ENCODE measurements at regions not wholly inside any gene's neighbourhood (a gene's known extent, or its start where the extent isn't known, plus 50 kb on each side); places are given as distances from the start of the nearest gene placed in this dataset.

GRCh38 chr10:33553748-33554571 lies 219.5 kb upstream of the NRP1 start:
- TF ChIP-seq, protein P1, sequence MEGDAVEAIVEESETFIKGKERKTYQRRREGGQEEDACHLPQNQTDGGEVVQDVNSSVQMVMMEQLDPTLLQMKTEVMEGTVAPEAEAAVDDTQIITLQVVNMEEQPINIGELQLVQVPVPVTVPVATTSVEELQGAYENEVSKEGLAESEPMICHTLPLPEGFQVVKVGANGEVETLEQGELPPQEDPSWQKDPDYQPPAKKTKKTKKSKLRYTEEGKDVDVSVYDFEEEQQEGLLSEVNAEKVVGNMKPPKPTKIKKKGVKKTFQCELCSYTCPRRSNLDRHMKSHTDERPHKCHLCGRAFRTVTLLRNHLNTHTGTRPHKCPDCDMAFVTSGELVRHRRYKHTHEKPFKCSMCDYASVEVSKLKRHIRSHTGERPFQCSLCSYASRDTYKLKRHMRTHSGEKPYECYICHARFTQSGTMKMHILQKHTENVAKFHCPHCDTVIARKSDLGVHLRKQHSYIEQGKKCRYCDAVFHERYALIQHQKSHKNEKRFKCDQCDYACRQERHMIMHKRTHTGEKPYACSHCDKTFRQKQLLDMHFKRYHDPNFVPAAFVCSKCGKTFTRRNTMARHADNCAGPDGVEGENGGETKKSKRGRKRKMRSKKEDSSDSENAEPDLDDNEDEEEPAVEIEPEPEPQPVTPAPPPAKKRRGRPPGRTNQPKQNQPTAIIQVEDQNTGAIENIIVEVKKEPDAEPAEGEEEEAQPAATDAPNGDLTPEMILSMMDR (IDR thresholded peaks at IDR 0.05; ENCODE audit: control insufficient read depth, insufficient read depth, low read depth, low read length, missing control alignments), result no peak

GRCh38 chr10:33552290-33552689 lies 217.8 kb upstream of the NRP1 start:
- no peak for DNase-seq (ENCODE audit: low read depth)
- no peak overlapping the region for H3K4me3 ChIP-seq (ENCODE audit: control insufficient read depth, low read depth, low read length)
- TF ChIP-seq, protein P1 (IDR thresholded peaks at IDR 0.05; ENCODE audit: control insufficient read depth, insufficient read depth, low read depth, low read length, missing control alignments), result no peak

More at GRCh38 chr10:33553748-33554571, 219.5 kb upstream of the NRP1 start:
- no peak overlapping the region for H3K4me3 ChIP-seq (ENCODE audit: control insufficient read depth, low read depth, low read length)
- DNase-seq (ENCODE audit: low read depth), result no peak

DNA sequence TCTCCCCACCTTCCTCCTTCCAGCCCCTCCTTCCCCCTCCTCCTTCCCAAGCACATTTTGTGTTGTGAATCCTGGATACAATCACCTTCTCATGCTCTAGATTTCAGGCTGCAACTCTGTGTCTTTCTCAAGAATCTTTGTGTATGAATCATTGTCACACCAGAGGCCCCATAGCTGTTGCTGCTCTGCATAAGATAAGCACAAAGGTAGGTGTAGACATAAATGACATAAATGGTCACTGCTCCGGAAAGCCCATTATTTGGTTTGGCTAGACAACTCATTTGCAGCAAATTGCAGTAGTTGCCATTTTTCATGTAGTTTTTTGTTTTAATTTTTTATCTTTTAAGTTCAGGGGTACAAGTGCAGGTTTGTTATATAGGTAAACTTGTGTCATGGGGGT lies 216.3 kb upstream of the NRP1 start:
- DNase-seq (ENCODE audit: low read depth), result no peak
- TF ChIP-seq, protein P1 (IDR thresholded peaks at IDR 0.05; ENCODE audit: control insufficient read depth, insufficient read depth, low read depth, low read length, missing control alignments), result no peak
- no peak overlapping the region for H3K4me3 ChIP-seq (ENCODE audit: control insufficient read depth, low read depth, low read length)

DNA sequence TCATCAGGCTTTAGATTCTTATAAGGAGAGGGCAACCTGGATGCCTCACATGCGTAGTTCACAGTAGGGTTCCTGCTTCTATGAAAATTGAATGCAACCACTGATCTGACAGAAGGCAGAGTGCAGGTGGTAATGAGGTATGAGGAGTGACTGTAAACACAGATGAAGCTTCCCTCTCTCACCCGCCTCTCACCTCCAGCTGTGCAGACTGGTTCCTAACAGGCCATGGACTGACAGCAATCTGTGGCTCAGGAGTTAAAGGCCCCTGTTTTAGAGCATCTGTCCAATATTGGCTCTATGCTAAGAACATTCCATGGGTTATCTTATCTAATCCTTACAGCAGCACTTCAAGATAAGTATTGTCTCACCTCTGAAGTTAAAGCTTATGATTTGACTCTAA lies 213.5 kb upstream of the NRP1 start:
- TF ChIP-seq, protein P1 (IDR thresholded peaks at IDR 0.05; ENCODE audit: control insufficient read depth, insufficient read depth, low read depth, low read length, missing control alignments), result no peak
- no peak for DNase-seq (ENCODE audit: low read depth)
- H3K4me3 ChIP-seq (ENCODE audit: control insufficient read depth, low read depth, low read length), result no peak overlapping the region

DNA sequence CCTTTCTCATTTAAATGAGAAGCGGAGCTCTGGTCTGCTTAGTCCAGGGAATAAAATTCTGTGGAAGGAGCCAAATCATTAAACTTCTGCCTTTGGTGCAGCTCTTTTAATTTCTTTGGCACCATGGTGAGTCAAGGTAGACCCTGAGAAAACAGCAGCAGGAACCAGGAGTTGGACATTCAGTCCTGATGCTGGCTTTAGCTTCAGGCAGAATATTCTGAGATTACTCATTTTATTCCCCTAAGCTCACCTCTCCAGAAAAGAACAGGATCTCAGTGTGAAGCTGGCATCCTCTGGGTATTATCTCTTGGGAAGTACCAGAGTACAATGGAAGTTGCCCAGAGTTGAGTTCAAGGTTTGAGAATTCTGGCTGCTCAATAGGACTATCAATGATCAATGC lies 211.6 kb upstream of the NRP1 start:
- H3K4me3 ChIP-seq (ENCODE audit: control insufficient read depth, low read depth, low read length), result no peak overlapping the region
- TF ChIP-seq, protein P1 (IDR thresholded peaks at IDR 0.05; ENCODE audit: control insufficient read depth, insufficient read depth, low read depth, low read length, missing control alignments), result no peak
- DNase-seq (ENCODE audit: low read depth), result no peak

DNA sequence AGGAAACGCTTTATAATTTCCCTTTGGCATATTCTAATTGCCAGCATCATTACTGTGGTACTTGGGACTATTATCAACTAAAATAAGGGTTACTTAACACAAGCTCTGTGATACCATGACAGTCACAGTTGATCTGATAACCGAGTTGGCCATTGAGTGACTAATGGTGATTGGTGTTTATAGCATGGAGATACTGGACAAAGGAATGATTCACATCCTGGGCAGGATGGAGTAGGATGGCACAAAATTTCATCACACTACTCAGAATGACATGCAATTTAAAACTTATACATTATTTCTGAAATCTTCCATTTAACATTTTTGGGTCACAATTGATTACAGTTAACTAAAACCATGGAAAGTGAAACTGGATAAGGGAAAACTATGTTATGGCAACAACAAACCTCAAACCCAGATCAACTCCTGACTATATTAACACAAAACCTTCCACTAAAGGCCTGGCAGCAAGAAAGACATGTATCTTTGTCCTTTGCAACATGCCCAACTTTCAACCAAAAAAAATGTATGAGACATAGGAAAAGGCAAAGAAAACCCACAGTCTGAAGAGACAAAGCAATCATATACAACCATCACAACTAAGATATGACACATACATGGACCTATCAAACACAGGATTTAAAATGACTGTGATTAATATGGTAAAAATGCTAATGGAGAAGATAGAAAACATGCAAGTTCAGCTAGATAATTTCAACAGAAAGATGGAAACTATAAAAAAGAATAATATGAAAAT lies 208.5 kb upstream of the NRP1 start:
- no peak overlapping the region for H3K4me3 ChIP-seq (ENCODE audit: control insufficient read depth, low read depth, low read length)

More for the DNA sequence above, 208.5 kb upstream of the NRP1 start:
- DNase-seq (ENCODE audit: low read depth), result no peak
- TF ChIP-seq, protein P1 (IDR thresholded peaks at IDR 0.05; ENCODE audit: control insufficient read depth, insufficient read depth, low read depth, low read length, missing control alignments), result no peak

All from AG09309 (cell line).